HL-60 (cell line): ENCODE measurements at regions not wholly inside any gene's neighbourhood (a gene's known extent, or its start where the extent isn't known, plus 50 kb on each side); places are given as distances from the start of the nearest gene placed in this dataset.

ENCODE experiments used
- DNase-seq, 2 experiments: peaks; one replicate each; pipeline ENCODE4 v3.0.0-alpha.2; 2010 to 2020; ENCODE audit warnings: low read depth in 1 of 2, low spot score in 1 of 2
- H3K27ac ChIP-seq: fragments of 250-450 bp; sonication (Bioruptor Pico); replicated peaks from 2 replicates; pipeline ENCODE4 v1.5.1; 2020; ENCODE audit warnings: mild to moderate bottlenecking, moderate library complexity
- H3K27me3 ChIP-seq: fragments of 250-450 bp; sonication (Bioruptor Pico); 2 replicates; pipeline ENCODE4 v1.5.1; 2021; ENCODE audit warnings: mild to moderate bottlenecking, moderate library complexity; ENCODE audit not compliant: insufficient read depth, poor library complexity, severe bottlenecking
- H3K4me3 ChIP-seq: replicated peaks from 2 replicates; pipeline ENCODE4 v1.5.1; 2011; ENCODE audit warnings: mild to moderate bottlenecking, control low read depth, low read length; ENCODE audit not compliant: insufficient read depth
- CTCF ChIP-seq: IDR thresholded peaks from one replicate; pipeline ENCODE4 v1.5.1; 2011; ENCODE audit warnings: low read length, control low read depth, inconsistent platforms; ENCODE audit not compliant: insufficient read depth
- GABPA ChIP-seq: IDR thresholded peaks from 2 replicates; pipeline ENCODE4 v1.6.1; 2012; ENCODE audit warnings: low read depth
- POLR2AphosphoS5 ChIP-seq: IDR thresholded peaks from 2 replicates; pipeline ENCODE4 v1.6.1; 2012; ENCODE audit warnings: low read depth
- REST ChIP-seq: IDR thresholded peaks from 2 replicates; pipeline ENCODE4 v1.6.1; 2012; ENCODE audit warnings: low read depth; ENCODE audit not compliant: insufficient replicate concordance
- SPI1 ChIP-seq: IDR thresholded peaks from 2 replicates; pipeline ENCODE4 v1.6.1; 2012; ENCODE audit warnings: low read depth, mild to moderate bottlenecking, borderline replicate concordance

GRCh38 chr4:10321931-10322330 is 135.3 kb downstream of the ZNF518B start:
- Histone ChIP-seq H3K27me3 (no peaks in the 10 kb centered on the region), H3K27ac (no peak overlapping the region), H3K4me3 (no peak overlapping the region)
- no peak for TF ChIP-seq SPI1
- no peak for TF ChIP-seq GABPA
- no peak for TF ChIP-seq CTCF
- TF ChIP-seq REST: no peak
- TF ChIP-seq POLR2AphosphoS5: no peak
- no peak for DNase-seq

GRCh38 chr4:10320130-10320529 is 137.1 kb downstream of the ZNF518B start:
- TF ChIP-seq POLR2AphosphoS5: no peak
- TF ChIP-seq GABPA: no peak
- no peak for TF ChIP-seq REST
- TF ChIP-seq SPI1: no peak
- TF ChIP-seq CTCF: no peak
- no peak for DNase-seq
- Histone ChIP-seq H3K4me3 (no peak overlapping the region), H3K27ac (no peak overlapping the region), H3K27me3 (no peaks in the 10 kb centered on the region)

GRCh38 chr4:10317345-10317744 is 139.9 kb downstream of the ZNF518B start:
- no peaks in the 10 kb centered on the region for H3K27me3 ChIP-seq
- no peak for DNase-seq
- H3K4me3 ChIP-seq: no peak overlapping the region
- TF ChIP-seq SPI1 (no peak), REST (no peak), POLR2AphosphoS5 (no peak), CTCF (no peak), GABPA (no peak)
- H3K27ac ChIP-seq: no peak overlapping the region
